H9 (cell line): ENCODE measurements at regions not wholly inside any gene's neighbourhood (a gene's known extent, or its start where the extent isn't known, plus 50 kb on each side); places are given as distances from the start of the nearest gene placed in this dataset.

ENCODE experiments used
- DNase-seq: peaks from one replicate; pipeline ENCODE4 v3.0.0-alpha.2; 2017
- H2AFZ ChIP-seq: one replicate; pipeline ENCODE4 v1.6.1; 2013; ENCODE audit warnings: mild to moderate bottlenecking, low read length, control low read depth, moderate library complexity
- H2AK5ac ChIP-seq: 2 replicates; pipeline ENCODE4 v1.6.1; 2013; ENCODE audit warnings: low read length, control low read depth, mixed read lengths; ENCODE audit not compliant: insufficient read length
- H2BK120ac ChIP-seq: one replicate; pipeline ENCODE4 v1.6.1; 2013; ENCODE audit warnings: low read depth, mild to moderate bottlenecking, low read length, control low read depth, inconsistent platforms; ENCODE audit not compliant: poor library complexity, severe bottlenecking
- H2BK12ac ChIP-seq: 2 replicates; pipeline ENCODE4 v1.6.1; 2013; ENCODE audit warnings: low read length, control low read depth, mixed read lengths, low read depth; ENCODE audit not compliant: insufficient read length
- H2BK15ac ChIP-seq: 2 replicates; pipeline ENCODE4 v1.6.1; 2013; ENCODE audit warnings: low read depth, low read length, control low read depth
- H2BK20ac ChIP-seq: one replicate; pipeline ENCODE4 v1.6.1; 2013; ENCODE audit warnings: low read depth, mild to moderate bottlenecking, low read length, control low read depth, inconsistent platforms; ENCODE audit not compliant: poor library complexity, severe bottlenecking
- H2BK5ac ChIP-seq: 2 replicates; pipeline ENCODE4 v1.6.1; 2013; ENCODE audit warnings: low read length, control low read depth, mixed read lengths; ENCODE audit not compliant: insufficient read length
- H3K14ac ChIP-seq: 2 replicates; pipeline ENCODE4 v1.6.1; 2013; ENCODE audit warnings: low read length, control low read depth; ENCODE audit not compliant: insufficient read depth
- H3K18ac ChIP-seq: 2 replicates; pipeline ENCODE4 v1.6.1; 2013; ENCODE audit warnings: low read depth, mild to moderate bottlenecking, mixed read lengths, low read length, control low read depth; ENCODE audit not compliant: insufficient read length
- H3K23ac ChIP-seq: 2 replicates; pipeline ENCODE4 v1.6.1; 2013; ENCODE audit warnings: low read length, control low read depth, mixed read lengths, low read depth; ENCODE audit not compliant: insufficient read length
- H3K23me2 ChIP-seq: 2 replicates; pipeline ENCODE4 v1.6.1; 2013; ENCODE audit warnings: low read depth, mild to moderate bottlenecking, mixed read lengths, low read length, control low read depth; ENCODE audit not compliant: insufficient read length, poor library complexity, severe bottlenecking
- H3K27ac ChIP-seq: 2 replicates; pipeline ENCODE4 v1.5.1; 2013; ENCODE audit warnings: low read length, control low read depth, mixed read lengths, low read depth; ENCODE audit not compliant: insufficient read length
- H3K27me3 ChIP-seq: 2 replicates; pipeline ENCODE4 v1.6.1; 2013; ENCODE audit warnings: low read length, control low read depth, inconsistent platforms; ENCODE audit not compliant: insufficient read depth
- H3K4ac ChIP-seq: 2 replicates; pipeline ENCODE4 v1.6.1; 2013; ENCODE audit warnings: low read depth, mild to moderate bottlenecking, control low read depth, inconsistent platforms, low read length, moderate library complexity
- H3K4me1 ChIP-seq: 2 replicates; pipeline ENCODE4 v1.6.1; 2013; ENCODE audit warnings: low read length, control low read depth, inconsistent platforms; ENCODE audit not compliant: insufficient read depth
- H3K4me2 ChIP-seq: 2 replicates; pipeline ENCODE4 v1.6.1; 2013; ENCODE audit warnings: low read length, control low read depth, mixed read lengths; ENCODE audit not compliant: insufficient read length, insufficient read depth
- H3K56ac ChIP-seq: 2 replicates; pipeline ENCODE4 v1.6.1; 2013; ENCODE audit warnings: low read depth, mild to moderate bottlenecking, mixed read lengths, low read length, control low read depth; ENCODE audit not compliant: insufficient read length
- H3K79me1 ChIP-seq: 2 replicates; pipeline ENCODE4 v1.6.1; 2013; ENCODE audit warnings: low read depth, mild to moderate bottlenecking, moderate library complexity, low read length, control low read depth, inconsistent platforms; ENCODE audit not compliant: insufficient read depth, poor library complexity, severe bottlenecking
- H3K79me2 ChIP-seq: 2 replicates; pipeline ENCODE4 v1.6.1; 2013; ENCODE audit warnings: low read length, control low read depth, inconsistent platforms; ENCODE audit not compliant: insufficient read depth
- H3K9ac ChIP-seq: 2 replicates; pipeline ENCODE4 v1.6.1; 2013; ENCODE audit warnings: low read length, control low read depth, mixed read lengths; ENCODE audit not compliant: insufficient read length; ENCODE audit errors: extremely low read depth
- H3K9me3 ChIP-seq: one replicate; pipeline ENCODE4 v1.6.1; 2013; ENCODE audit warnings: low read depth, low read length, inconsistent platforms; ENCODE audit not compliant: control insufficient read depth
- H3T11ph ChIP-seq: one replicate; pipeline ENCODE4 v1.6.1; 2013; ENCODE audit warnings: mild to moderate bottlenecking, low read length, control low read depth, inconsistent platforms
- H4K20me1 ChIP-seq: one replicate; pipeline ENCODE4 v1.6.1; 2013; ENCODE audit not compliant: control insufficient read depth, insufficient read length, insufficient read depth
- H4K5ac ChIP-seq: 2 replicates; pipeline ENCODE4 v1.6.1; 2013; ENCODE audit warnings: low read depth, mild to moderate bottlenecking, mixed read lengths, low read length, control low read depth; ENCODE audit not compliant: insufficient read length
- H4K8ac ChIP-seq: replicated peaks from 2 replicates; pipeline ENCODE4 v1.6.1; 2013; ENCODE audit warnings: low read length, control low read depth, mixed read lengths, low read depth; ENCODE audit not compliant: insufficient read length
- H4K91ac ChIP-seq: 2 replicates; pipeline ENCODE4 v1.6.1; 2013; ENCODE audit warnings: low read depth, mild to moderate bottlenecking, moderate library complexity, mixed read lengths, low read length, control low read depth; ENCODE audit not compliant: insufficient read length
- H3K27ac Mint-ChIP-seq, 3 experiments: 2 replicates in 2 of 3; 3 replicates in 1 of 3; pipeline ENCODE4 v1.8.0; 2020 to 2021; ENCODE audit warnings: mixed read lengths in 3 of 3, mild to moderate bottlenecking in 1 of 3, moderate library complexity in 1 of 3
- H3K27me3 Mint-ChIP-seq: 2 replicates; pipeline ENCODE4 v1.8.0; 2021; ENCODE audit warnings: low read depth, mild to moderate bottlenecking, moderate library complexity, mixed read lengths
- H3K36me3 Mint-ChIP-seq, 3 experiments: 2 replicates in 2 of 3; 3 replicates in 1 of 3; pipeline ENCODE4 v1.8.0; 2020 to 2021; ENCODE audit warnings: low read depth in 3 of 3, mixed read lengths in 3 of 3; ENCODE audit not compliant: insufficient read depth in 1 of 3
- H3K4me1 Mint-ChIP-seq, 2 experiments: 2 replicates each; pipeline ENCODE4 v1.8.0; 2020; ENCODE audit warnings: mixed read lengths in 2 of 2
- H3K4me3 Mint-ChIP-seq, 2 experiments: 2 replicates in 1 of 2; 3 replicates in 1 of 2; pipeline ENCODE4 v1.8.0; 2020 to 2021; ENCODE audit warnings: mild to moderate bottlenecking in 2 of 2, mixed read lengths in 2 of 2, moderate library complexity in 1 of 2
- H3K9me3 Mint-ChIP-seq, 2 experiments: 2 replicates in 1 of 2; 3 replicates in 1 of 2; pipeline ENCODE4 v1.8.0; 2020; ENCODE audit warnings: mild to moderate bottlenecking in 2 of 2, mixed read lengths in 2 of 2, moderate library complexity in 1 of 2
- CTCF ChIP-seq: fragments of 200-600 bp; sonication (generic); conservative IDR thresholded peaks from 3 replicates; pipeline ENCODE4 v1.8.0; 2021; ENCODE audit warnings: antibody characterized with exemption, mild to moderate bottlenecking
- WGBS: extraction: QIAGEN DNeasy Blood & Tissue Kit; methylation state at CpG from one replicate; pipeline ENCODE4 v1.1.7; 2013; ENCODE audit warnings: missing lambda C conversion rate, low lambda C conversion rate, mixed read lengths; ENCODE audit not compliant: insufficient read length; ENCODE audit errors: extremely low coverage; 5-methylcytosine and 5-hydroxymethylcytosine counted together

DNA sequence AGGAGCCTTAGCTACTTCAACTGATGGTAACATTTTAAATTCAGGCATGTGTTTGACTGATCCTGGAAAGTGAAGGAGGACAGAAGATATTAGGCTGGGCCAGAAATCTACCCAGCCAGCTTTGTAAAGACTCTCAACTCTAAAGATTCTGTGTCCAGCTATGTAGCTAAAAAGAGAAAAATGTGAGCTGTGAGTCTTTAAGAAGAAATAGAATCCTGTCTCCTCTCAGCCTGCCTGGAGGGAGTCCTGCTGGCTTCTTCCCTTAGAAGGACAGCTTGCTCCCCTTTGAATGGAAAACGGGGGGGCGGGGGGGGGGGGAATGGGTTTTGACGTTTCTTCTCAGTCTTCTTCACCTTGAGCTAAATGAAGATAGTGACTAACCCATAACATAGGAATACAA lies 54.3 kb upstream of the INTU start:
- Histone ChIP-seq H4K5ac (no peak overlapping the region), H3K9me3 (no peaks in the 10 kb centered on the region), H3K79me2 (no peaks in the 10 kb centered on the region), H3K4me2 (no peak overlapping the region), H2AK5ac (no peak overlapping the region), H3K79me1 (no peaks in the 10 kb centered on the region), H2BK5ac (no peak overlapping the region), H2BK20ac (no peak overlapping the region), H3K23ac (no peak overlapping the region), H3K4ac (no peak overlapping the region), H3K27ac (no peak overlapping the region), H4K8ac (no peak overlapping the region), H3K18ac (no peak overlapping the region), H3K4me1 (no peaks in the 10 kb centered on the region), H3K56ac (no peak overlapping the region), H4K20me1 (no peaks in the 10 kb centered on the region), H2BK120ac (no peak overlapping the region), H4K91ac (no peak overlapping the region), H3T11ph (no peak overlapping the region), H3K23me2 (no peaks in the 10 kb centered on the region), H3K14ac (no peak overlapping the region), H3K27me3 (no peaks in the 10 kb centered on the region), H2BK15ac (no peak overlapping the region), H2AFZ (no peak overlapping the region), H3K9ac (no peak overlapping the region), H2BK12ac (no peak overlapping the region)
- TF ChIP-seq CTCF, result no peak
- no peak for DNase-seq
- Mint-ChIP-seq H3K36me3 (no peaks in the 10 kb centered on the region), H3K27me3 (no peaks in the 10 kb centered on the region; the same call in 1 of the 2 replicates), H3K4me3 (no peak overlapping the region), H3K9me3 (peaks cover 0 to 3% of the 10 kb centered on the region in 2 experiments; a peak in 1 of 5 replicates), H3K27ac (no peak overlapping the region), H3K4me1 (peaks cover 6 to 8% of the 10 kb centered on the region in 2 experiments)
- WGBS, result no CpG with 5 or more reads among the region's 3 CpGs
